ENCODE measurements at regions not wholly inside any gene's neighbourhood (a gene's known extent, or its start where the extent isn't known, plus 50 kb on each side); places are given as distances from the start of the nearest gene placed in this dataset.

- Mint-ChIP-seq H3K9me3 (ENCODE audit: unreplicated experiment) (no peaks in the 10 kb centered on the region), H3K36me3 (ENCODE audit: unreplicated experiment) (no peaks in the 10 kb centered on the region), H3K27ac (ENCODE audit: unreplicated experiment) (no peak overlapping the region), H3K27me3 (ENCODE audit: unreplicated experiment) (no peaks in the 10 kb centered on the region), H3K4me1 (ENCODE audit: unreplicated experiment) (peaks cover 6% of the 10 kb centered on the region), H3K4me3 (ENCODE audit: unreplicated experiment) (no peak overlapping the region)
- no peak for DNase-seq (ENCODE audit: extremely low spot score, unreplicated experiment)
- no peak for TF ChIP-seq CTCF (IDR thresholded peaks at IDR 0.05)
These were observed 118.1 kb downstream of the CCDC34 start for GRCh38 chr11:27244900-27245299.

- H3K4me3 Mint-ChIP-seq (ENCODE audit: unreplicated experiment) = no peak overlapping the region
- H3K27ac Mint-ChIP-seq (ENCODE audit: unreplicated experiment) = no peak overlapping the region
- H3K9me3 Mint-ChIP-seq (ENCODE audit: unreplicated experiment) = no peaks in the 10 kb centered on the region
- no peaks in the 10 kb centered on the region for H3K27me3 Mint-ChIP-seq (ENCODE audit: unreplicated experiment)
- no peak for DNase-seq (ENCODE audit: extremely low spot score, unreplicated experiment)
- H3K4me1 Mint-ChIP-seq (ENCODE audit: unreplicated experiment) = peaks cover 16% of the 10 kb centered on the region
- H3K36me3 Mint-ChIP-seq (ENCODE audit: unreplicated experiment) = no peaks in the 10 kb centered on the region
- TF ChIP-seq CTCF (IDR thresholded peaks at IDR 0.05) = no peak
These were observed 120.4 kb downstream of the CCDC34 start for GRCh38 chr11:27242591-27242990.

GRCh38 chr11:27241311-27242122 is 121.5 kb downstream of the CCDC34 start:
- no peaks in the 10 kb centered on the region for H3K36me3 Mint-ChIP-seq (ENCODE audit: unreplicated experiment)
- no peak for DNase-seq (ENCODE audit: extremely low spot score, unreplicated experiment)
- H3K4me3 Mint-ChIP-seq (ENCODE audit: unreplicated experiment) = no peak overlapping the region
- TF ChIP-seq CTCF (IDR thresholded peaks at IDR 0.05) = no peak
- H3K27me3 Mint-ChIP-seq (ENCODE audit: unreplicated experiment) = no peaks in the 10 kb centered on the region
- no peak overlapping the region for H3K27ac Mint-ChIP-seq (ENCODE audit: unreplicated experiment)
- peaks cover 16% of the 10 kb centered on the region for H3K4me1 Mint-ChIP-seq (ENCODE audit: unreplicated experiment)
- no peaks in the 10 kb centered on the region for H3K9me3 Mint-ChIP-seq (ENCODE audit: unreplicated experiment)

- Mint-ChIP-seq H3K27me3 (ENCODE audit: unreplicated experiment) (no peaks in the 10 kb centered on the region), H3K9me3 (ENCODE audit: unreplicated experiment) (no peaks in the 10 kb centered on the region), H3K4me3 (ENCODE audit: unreplicated experiment) (no peak overlapping the region), H3K4me1 (ENCODE audit: unreplicated experiment) (peaks cover 23% of the 10 kb centered on the region), H3K36me3 (ENCODE audit: unreplicated experiment) (no peaks in the 10 kb centered on the region), H3K27ac (ENCODE audit: unreplicated experiment) (no peak overlapping the region)
- TF ChIP-seq CTCF (IDR thresholded peaks at IDR 0.05) = no peak
- DNase-seq (ENCODE audit: extremely low spot score, unreplicated experiment) = no peak
These were observed 123.6 kb downstream of the CCDC34 start for GRCh38 chr11:27239305-27239942.

GRCh38 chr11:27238811-27239210 is 124.2 kb downstream of the CCDC34 start:
- no peak overlapping the region for H3K27ac Mint-ChIP-seq (ENCODE audit: unreplicated experiment)
- TF ChIP-seq CTCF (IDR thresholded peaks at IDR 0.05) = no peak
- no peaks in the 10 kb centered on the region for H3K36me3 Mint-ChIP-seq (ENCODE audit: unreplicated experiment)
- DNase-seq (ENCODE audit: extremely low spot score, unreplicated experiment) = no peak
- peaks cover 30% of the 10 kb centered on the region for H3K4me1 Mint-ChIP-seq (ENCODE audit: unreplicated experiment)
- no peaks in the 10 kb centered on the region for H3K9me3 Mint-ChIP-seq (ENCODE audit: unreplicated experiment)
- no peaks in the 10 kb centered on the region for H3K27me3 Mint-ChIP-seq (ENCODE audit: unreplicated experiment)
- no peak overlapping the region for H3K4me3 Mint-ChIP-seq (ENCODE audit: unreplicated experiment)
